GM19452 (cell line): ENCODE measurements at regions not wholly inside any gene's neighbourhood (a gene's known extent, or its start where the extent isn't known, plus 50 kb on each side); places are given as distances from the start of the nearest gene placed in this dataset.

Experiments
- ATAC-seq: cut with Tn5 transposase; IDR thresholded peaks from one replicate; pipeline ENCODE4 v1.9.1; 2021; ENCODE audit not compliant: unreplicated experiment

DNA sequence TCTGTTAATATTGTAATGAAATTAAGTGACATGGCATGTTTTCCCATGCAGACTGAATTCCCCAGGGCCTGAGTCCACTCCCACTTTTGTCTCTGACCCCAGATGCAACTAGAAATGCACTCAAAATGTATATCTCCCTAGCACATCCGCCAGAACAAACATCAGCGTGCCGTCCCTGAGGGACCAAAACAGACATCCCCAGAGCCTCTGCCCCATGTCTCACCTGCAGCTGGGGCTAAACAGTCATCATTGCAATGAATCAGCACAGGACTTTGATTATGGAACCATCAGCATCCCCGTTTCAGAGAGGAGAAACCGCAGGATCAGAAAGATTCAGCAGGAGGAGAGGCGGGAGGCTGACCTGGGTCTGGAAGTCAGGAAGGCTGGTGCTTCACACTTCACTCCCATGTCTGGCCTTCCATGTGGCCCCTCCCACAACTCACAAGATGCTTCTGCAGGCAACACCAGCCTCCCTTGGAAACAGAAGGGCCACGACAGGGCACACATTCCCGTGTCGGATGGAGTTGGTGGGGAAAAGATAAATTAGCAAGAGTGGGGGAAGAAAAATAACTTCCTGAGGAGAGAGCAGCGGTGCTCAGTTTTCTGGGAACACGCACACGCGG is 130.6 kb upstream of the VSTM2B start:
- no peak for ATAC-seq

DNA sequence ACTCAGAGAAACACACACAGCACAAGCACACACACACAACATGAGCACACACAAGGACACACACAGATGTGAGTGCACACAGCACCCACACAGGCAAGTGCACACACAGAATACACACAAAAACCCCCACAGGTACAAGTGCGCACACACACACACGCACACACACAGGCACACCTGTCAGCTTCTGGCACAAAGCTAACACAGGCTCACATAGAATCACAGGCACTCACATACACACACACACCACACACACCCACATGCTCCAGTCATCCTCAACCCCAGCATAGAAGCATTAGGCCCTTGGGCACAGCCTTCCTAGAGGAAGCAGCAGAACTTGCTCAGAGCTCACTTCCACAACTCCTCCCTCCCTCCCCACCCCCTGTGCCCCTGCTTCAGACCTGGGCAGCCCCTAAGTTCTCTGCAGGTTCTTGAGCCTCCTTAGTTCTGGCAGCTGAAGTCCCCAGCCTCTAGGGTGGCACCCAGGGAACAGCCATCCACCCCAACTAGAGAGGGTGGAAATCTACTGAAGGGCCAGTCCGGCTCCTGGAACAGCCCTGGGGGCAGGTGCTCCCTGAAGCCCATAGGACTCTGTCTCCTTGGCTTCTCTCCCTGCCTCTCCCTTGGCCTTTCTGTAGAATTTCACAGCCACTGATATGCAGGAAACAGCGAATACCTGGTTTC is 129.9 kb upstream of the VSTM2B start:
- no peak for ATAC-seq

DNA sequence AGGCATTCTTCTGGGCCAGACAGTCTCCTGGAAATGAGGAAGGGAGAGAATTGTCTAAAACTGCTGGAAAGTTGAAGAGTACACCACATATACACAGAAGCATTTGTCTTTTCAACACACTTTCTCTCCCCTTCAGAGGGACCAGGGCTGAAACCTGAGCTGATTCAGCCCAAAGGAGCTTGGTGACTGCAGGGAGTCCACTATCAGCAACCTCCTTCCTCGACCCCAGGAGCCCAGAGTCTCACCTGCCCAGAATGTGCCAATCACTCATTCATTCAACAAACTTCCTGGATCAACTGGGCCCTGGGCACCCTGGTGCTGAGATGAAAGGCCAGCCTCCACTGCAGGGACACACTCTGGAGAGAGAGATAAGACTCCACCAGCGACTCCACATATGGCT is 128.9 kb upstream of the VSTM2B start:
- ATAC-seq, result no peak

DNA sequence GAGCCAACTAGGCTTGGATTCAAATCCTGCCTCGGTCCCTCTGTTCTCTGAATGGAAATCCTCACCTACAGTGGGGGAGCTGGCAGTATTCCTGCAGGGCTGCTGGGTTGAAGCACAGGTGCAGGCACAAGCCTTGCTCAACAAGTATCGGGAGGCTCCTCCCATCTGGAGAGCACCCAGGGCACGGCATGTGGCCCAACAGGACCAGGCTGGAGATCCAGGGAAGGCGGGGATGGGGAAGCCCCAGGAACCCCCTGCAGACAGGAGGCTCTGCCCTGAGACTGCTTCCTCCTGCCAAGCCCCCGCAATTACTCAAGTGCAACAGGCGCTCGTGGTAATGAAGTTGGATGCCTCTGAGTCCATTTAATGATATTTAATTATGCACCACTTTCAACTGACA is 128.0 kb upstream of the VSTM2B start:
- no peak for ATAC-seq

DNA sequence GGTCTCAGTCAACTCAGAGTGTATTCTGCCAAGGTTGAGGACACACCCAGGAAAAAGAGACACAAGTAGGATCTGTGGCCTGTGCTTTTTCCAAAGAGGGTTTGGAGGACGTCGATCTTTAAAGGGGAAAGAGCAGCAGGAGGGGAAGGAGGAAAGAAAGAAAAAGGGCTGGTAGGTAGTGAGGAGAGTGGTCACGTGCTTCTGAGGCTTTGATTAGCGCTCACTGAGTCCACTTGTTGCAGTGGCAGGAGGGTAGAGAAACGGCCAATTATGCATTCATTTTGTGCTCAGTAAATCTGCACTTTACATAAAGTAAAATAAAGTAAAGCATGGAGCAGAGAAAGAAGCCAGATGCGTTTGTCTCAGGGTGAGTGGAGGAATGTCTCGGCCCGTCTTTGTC is 126.0 kb upstream of the VSTM2B start:
- no peak for ATAC-seq

DNA sequence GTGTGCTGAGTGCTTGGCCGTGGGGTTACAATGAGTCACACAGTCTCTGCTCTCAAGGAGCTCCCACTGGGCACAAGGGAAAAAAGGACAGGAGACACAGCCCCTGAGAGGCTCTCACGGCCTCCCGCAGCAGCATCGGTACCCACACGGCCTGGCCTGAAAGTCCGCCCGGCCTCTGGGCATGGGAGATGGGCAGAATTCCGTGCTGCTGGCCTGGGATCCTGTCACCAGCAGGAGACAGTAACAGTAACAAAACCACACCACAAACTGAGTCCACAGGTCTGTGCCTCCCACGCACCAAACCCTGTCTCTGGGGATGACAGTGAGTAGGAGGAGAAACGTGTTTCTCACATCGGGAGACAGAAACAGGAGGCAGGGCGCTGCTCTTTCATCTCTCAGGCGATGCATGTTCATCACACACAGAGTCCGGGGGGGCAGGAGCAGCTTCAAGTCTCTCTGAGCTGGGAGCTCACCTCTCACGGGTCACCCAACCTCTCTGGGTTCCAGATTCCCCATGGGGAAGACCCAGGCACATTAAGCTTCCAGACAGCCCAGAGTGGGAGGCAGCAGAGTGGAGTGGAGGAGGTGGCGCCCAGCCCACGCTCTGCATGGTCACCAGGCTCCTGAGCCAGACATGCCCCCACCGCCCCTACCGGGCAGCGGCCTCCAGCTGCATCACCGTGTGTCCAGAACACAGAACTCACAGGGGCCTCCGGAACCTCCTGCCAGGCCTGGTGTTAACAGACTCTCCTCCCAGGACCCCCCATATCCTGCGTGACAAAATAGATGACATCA is 124.7 kb upstream of the VSTM2B start:
- ATAC-seq, result no peak

DNA sequence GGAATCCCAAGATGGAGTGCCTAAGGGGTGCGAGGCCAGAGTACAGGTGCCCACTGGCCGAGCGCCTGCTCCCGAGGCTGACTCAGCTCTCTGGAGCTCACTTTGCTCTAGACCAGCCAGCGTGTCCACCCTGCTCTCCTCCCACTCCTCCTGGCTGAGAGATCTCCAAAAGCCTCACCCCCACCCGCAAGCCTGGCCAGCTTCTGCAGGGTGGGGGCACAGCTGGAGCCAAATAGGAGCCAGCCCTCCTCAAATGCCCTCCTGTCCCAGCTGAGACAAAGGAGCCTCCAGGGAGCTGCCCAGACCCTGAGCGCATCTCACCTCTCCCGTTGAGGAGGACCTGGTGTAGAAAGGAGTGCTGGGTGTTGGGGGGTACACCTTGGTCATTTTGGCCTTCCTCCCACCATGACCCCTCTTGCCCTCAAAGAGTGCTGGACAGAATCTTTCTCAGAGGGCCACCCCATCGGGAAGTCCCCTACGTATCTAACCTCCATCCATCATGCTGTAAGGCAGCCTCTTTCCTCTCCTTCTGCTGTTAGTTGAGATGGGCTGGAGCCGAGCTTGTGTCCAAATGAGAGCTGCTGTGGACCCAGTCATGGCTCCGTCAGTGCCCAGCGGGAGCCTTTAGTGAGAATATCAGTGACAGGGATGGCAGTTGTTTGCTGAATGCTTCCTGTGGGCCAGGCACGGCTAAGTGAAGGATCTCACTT is 123.9 kb upstream of the VSTM2B start:
- no peak for ATAC-seq

DNA sequence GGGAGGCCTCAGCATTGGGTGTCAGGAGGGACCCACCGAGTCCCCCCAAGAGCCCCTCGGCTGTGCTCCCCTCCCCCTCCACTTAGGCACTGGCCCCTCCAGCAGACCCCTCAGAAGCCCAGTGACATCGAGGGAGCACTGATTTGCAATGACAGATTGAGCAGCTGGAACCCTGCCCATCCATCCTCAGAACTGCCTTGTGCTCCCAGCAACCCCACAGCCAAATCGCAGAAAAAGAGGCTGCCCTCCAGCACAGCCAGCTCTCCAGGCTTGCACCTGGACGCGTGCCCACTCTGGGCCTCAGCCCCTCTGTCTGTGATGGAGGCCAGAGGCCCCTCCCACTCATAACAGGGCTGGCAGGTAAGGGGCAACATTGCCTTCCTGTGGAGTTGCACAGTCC is 123.2 kb upstream of the VSTM2B start:
- no peak for ATAC-seq

DNA sequence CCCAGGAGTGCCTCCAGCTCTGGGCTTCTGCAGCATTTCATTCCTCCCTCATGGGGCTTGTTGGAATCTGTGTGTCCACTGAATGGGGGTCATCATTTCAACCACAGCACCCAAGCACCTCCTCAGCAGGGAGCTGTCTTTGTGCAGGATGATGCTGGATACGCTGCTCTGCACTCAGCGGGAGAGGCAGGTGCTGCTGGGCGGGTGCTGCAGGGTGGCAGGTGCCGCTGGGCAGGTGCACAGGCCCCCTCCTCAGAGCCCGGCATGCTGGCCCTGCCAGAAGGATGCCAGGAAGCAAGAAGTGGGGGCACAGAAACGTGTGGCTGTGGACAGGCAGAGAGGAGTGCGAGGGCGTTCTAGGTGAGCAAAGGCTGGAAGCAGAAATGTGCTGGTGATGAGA is 121.8 kb upstream of the VSTM2B start:
- no peak for ATAC-seq

DNA sequence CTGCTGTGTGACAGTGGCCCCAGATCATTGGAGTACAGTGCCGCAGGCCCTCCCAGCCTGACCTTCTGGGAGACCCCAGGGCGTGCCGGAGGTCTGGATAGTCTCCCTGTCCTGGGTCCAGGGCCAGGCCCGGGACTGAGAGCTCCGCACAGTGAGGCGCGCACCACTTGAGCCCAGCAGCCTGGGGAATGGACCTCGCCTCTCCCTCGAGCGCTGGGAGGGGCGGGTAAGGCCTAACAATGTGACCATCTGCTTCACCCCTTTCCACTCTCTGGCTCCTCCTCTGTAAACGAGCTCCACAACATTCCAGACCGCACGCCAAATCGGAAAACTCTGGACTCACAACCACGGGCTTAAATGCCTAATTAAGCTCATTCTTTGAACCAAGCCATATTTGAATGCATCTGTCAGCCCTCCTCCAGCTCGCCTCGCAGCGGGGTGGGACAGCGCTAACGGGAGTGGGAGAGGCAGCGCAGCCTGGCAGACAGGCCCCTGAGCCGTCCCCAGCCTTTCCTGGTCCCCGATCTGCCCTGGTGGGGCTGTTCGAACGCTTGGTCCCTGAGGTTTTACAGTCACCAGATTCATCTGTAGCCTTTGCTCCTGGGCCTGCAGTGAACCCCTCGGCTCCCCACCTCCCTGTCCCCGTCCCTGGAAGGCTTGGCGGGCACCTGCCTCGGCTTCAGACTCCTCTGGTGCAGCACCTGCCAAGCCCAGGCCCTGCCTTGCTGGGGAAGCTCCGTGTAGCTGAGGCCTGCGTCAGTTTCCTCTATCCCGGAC is 120.7 kb upstream of the VSTM2B start:
- ATAC-seq, result no peak

DNA sequence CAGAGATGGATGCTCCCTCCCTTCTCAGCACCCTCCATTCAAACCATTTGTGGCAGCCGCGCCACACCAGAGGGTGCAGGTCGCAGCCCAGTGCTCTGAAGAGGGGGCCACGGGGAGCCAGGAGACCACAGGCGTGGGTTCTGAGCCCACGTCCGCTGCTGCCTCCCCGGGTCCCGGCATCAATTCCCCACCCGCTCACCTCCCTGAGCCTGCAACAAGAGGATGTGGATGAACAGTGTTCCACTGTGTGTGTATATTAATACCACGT is 120.1 kb upstream of the VSTM2B start:
- no peak for ATAC-seq

DNA sequence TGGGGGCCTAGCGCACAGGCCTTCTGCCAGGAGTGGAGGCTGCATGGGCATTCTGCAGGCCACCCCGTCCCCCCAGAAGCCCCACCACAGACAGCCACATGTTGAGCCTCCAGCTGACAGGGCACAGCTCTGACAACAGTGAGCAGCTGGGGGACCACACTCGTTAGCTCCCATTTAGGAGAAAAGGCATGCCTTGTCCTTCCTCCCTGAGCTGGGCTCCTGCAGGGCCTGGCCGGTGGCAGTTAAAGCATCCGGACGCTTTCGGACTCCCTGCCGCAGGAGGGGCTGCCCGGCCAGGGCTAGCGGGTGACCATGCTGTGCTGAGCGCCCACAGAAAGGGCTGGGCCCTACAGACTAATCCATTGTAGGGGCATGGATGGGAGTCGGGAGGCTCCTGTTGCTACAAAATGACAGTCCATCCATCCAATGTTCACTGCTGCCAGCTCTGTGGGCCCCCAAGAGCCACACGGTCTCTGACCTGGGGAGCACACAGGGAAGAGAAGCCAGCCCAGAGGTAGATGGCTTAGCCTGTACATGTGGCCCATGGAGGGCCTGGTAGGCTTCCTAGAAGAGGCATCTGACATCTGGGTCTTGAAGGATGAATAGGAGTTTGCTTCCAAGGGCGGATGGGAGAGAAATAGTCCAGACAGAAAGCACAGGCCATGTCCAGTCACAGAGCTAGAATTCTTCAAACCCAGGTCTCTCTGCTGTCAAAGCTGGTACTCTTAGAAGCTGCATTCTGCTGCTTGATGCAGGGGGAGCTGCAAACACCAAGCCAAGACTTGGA is 116.5 kb upstream of the VSTM2B start:
- no peak for ATAC-seq

DNA sequence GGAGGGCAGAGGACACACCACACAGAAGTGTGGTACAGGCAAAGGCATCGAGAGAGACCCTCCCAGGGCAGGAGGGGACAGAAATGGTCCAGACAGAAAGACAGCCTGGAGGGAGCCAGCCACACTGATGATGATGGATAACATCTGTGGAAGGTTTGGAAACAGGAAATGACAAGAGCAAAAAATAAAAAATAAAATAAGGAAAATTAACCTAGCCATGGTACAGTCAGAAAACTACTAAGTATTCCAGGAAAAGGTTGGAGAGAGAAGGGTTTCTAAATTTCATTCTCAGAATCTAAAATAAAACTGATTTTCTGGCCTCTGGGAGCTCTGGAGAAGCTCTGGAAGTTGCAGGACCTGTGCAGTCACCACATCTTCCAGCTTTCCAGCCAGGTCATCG is 115.2 kb upstream of the VSTM2B start:
- ATAC-seq, result no peak

DNA sequence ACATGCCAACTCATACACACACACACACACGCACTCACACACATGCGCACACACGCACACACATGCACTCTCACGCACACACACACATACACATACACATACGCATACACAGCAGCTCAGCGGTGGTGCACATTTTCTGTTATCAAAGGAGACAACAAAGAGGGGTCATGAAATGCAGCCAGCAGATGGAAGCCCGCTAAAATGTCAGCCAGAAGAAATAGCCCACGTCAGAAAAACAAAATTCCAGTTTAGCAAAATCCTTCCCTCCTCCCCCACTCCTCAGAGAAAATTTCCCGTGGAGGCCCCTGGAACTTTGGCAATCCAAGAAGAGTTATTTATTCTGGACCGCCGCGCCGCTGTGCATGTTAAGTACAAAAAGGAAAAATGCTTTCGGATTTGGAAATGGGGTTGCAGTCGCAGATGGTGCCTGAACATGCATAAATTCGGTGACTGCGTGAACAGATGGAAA is 114.6 kb upstream of the VSTM2B start:
- ATAC-seq, result no peak

DNA sequence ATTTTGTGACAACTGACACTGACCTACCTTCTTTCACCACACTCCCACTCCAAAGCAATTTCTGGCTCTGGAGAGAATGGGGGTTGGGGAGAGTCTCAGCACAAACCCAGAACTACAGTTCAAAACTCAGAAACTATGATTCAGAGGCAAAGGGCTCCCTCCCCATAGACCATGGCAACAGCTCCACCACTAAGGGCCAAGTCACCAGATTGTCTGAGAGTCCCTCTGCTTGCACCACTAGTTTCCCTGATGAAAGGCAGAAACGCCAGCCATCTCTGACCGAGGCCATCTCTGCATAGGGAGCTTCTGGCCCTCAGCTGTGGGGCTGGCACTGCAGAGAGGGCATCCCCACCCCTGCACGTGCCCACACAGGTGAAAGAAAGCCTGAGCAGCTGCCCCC is 112.4 kb upstream of the VSTM2B start:
- no peak for ATAC-seq

DNA sequence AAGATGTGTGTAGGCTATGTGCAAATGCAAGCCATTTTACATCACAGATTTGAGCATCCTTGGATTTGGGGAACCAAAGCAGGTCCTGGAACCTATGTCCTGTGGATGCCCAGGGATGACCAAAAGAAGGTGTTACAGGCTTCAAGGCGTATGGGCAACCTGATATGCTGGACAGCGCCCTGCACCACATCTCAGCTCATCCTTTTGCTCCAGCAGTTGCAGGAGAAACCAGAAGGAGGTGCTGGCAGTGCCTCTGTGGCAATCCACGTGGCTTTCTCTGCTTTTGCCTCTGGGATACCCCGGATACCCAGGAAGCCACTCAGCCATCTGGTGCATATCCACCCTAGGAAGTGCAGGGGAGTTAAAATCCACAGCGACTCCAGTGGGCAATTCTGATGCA is 110.3 kb upstream of the VSTM2B start:
- no peak for ATAC-seq

DNA sequence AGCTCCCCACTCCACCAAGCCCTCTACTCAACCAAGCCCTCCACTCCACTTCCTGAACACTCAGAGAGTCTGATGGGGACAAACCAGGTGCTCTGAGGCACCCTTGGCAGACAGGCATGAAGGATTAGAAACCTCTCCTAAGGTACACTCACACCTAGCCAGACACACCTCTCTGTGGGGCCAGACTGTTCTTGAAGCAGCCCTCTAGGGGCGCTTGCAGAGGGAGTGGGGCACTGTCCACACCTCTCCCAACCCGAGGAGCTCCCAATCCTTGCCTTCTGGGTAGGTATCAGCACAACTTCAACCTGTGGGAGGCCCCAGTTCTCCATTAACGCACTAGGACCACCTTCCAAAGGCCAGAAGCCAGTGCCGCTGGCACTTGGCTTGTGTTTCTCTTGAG is 108.7 kb upstream of the VSTM2B start:
- no peak for ATAC-seq

DNA sequence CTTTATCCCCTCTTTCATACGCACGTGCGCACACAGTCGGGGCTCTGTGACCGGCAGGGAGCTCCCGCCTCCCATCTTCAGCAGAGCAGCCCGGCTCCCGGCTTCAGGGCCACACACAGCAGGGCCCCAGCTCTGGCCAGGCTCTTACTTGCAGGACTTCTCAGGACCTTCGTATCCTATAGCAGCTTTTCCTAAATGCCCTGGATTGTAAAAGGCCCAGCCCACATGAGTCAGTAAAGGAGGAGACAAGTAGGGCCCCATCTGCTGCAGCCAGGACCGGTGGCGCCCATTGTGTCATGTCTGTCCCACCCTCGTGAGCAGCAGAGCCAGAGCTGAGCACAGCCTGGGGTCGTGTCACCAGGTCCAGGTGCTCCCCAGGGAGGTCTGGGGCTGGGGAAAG is 107.6 kb upstream of the VSTM2B start:
- no peak for ATAC-seq

DNA sequence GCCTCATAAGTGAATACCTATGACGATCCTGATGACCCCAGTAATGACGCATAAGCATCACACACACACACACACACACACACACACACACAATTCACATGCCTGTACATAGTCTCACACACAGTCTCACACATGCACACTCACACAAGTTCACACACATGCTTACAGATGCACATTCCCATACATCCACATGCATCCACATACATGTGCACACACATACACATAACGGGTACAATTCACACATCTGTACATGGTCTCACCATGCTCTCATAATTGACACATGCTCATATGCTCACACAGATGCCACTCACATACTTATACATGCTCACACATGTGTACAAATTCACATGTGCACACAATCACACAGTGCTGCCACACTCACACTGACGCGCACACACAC is 105.7 kb upstream of the VSTM2B start:
- no peak for ATAC-seq

DNA sequence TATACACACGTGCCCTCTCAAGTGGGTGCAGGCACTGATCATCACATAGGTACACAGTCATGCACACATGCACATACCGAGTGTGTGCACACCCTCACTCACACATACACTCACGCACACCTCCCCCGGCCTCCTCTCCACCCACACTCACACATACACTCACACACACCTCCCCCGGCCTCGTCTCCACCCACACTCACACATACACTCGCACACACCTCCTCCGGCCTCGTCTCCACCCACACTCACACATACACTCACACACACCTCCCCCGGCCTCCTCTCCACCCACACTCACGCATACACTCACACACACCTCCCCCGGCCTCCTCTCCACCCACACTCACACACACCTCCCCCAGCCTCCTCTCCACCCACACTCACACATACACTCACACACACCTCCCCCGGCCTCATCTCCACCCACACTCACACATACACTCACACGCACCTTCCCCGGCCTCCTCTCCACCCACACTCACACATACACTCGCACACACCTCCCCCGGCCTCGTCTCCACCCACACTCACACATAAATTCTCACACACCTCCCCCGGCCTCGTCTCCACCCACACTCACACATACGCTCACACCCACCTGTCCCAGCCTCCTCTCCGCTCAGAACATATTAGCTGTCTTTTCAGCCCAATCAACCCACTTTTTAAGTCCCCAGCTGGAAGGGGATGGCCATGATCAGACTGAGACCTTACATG is 105.2 kb upstream of the VSTM2B start:
- no peak for ATAC-seq
